GM12872 (cell line): ENCODE measurements at regions not wholly inside any gene's neighbourhood (a gene's known extent, or its start where the extent isn't known, plus 50 kb on each side); places are given as distances from the start of the nearest gene placed in this dataset.

Experiments
- TF ChIP-seq, protein P1 (sequence below): IDR thresholded peaks from 3 replicates; pipeline ENCODE4 v1.5.1; 2011; ENCODE audit warnings: low read depth, mild to moderate bottlenecking, low read length, moderate library complexity; ENCODE audit not compliant: insufficient read depth

DNA sequence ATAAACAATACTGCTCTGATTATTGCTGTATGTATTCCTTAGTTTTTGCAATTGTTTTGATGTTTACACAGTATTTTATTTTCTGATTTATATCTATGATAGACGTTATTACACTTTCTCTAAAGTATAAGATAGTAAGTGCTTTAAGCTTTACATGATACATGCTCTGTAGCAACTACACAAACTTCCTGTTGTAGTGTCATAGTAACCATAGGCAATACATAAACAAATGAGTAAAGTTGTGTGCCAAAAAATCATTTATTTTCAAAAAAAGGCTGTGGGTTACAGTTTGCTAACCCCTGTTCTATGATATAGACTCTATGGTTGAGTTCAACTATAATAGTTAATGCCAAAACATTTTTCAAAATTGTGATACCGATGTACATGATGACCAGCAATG lies 1156.4 kb downstream of the AMY1C start:
- TF ChIP-seq, protein P1, sequence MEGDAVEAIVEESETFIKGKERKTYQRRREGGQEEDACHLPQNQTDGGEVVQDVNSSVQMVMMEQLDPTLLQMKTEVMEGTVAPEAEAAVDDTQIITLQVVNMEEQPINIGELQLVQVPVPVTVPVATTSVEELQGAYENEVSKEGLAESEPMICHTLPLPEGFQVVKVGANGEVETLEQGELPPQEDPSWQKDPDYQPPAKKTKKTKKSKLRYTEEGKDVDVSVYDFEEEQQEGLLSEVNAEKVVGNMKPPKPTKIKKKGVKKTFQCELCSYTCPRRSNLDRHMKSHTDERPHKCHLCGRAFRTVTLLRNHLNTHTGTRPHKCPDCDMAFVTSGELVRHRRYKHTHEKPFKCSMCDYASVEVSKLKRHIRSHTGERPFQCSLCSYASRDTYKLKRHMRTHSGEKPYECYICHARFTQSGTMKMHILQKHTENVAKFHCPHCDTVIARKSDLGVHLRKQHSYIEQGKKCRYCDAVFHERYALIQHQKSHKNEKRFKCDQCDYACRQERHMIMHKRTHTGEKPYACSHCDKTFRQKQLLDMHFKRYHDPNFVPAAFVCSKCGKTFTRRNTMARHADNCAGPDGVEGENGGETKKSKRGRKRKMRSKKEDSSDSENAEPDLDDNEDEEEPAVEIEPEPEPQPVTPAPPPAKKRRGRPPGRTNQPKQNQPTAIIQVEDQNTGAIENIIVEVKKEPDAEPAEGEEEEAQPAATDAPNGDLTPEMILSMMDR, result no peak

DNA sequence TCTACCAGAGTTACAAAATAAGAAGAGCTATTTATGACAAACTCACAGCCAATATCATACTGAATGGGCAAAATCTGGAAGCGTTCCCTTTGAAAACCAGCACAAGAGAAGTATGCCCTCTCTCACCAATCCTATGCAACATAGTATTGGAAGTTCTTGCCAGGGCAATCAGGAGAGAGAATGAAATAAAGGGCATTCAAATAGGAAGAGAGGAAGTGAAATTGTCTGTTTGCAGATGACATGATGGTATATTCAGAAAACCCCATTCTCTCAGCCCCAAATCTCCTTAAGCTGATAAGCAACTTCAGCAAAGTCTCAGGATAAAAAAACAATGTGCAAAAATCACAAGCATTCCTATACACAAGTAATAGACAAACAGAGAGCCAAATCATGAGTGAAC lies 1169.5 kb downstream of the AMY1C start:
- TF ChIP-seq, protein P1, result no peak

DNA sequence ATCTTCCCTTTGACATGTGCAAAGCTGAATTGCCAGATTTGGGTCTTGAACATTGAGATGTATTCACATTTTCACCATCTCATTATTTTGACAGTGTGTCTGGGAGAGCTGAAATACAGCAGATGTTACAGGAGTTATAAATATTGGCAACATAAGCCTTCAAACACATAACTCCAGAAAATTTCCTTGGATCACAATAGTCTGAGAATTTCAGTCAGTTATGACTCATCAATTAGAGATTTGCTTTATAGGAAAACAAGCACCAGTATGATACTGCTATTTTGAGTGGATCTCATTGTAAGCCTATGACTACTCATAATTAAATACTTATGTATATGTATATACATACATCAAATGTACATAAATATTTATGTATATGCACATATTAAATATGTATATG lies 1171.8 kb downstream of the AMY1C start:
- TF ChIP-seq, protein P1, result no peak

DNA sequence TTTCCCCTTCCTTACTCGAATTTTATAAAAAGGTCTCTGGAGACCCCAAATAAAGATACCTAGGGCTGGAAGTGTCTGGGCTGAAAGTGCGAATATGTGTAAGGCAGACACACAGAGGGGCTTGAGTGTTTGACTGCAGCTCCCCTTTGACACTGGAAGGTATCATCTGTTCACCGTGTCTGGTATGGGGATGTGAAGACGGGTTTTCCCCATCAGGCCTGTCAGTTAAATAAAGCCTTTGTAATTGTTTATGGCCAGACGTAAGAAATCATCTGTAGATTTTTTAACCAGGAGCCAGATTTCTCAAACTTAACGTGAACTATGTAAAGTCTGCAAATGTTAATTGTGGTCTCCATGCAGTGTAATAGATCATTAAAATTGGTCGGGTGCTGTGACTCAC lies 1173.4 kb downstream of the AMY1C start:
- TF ChIP-seq, protein P1, result no peak

DNA sequence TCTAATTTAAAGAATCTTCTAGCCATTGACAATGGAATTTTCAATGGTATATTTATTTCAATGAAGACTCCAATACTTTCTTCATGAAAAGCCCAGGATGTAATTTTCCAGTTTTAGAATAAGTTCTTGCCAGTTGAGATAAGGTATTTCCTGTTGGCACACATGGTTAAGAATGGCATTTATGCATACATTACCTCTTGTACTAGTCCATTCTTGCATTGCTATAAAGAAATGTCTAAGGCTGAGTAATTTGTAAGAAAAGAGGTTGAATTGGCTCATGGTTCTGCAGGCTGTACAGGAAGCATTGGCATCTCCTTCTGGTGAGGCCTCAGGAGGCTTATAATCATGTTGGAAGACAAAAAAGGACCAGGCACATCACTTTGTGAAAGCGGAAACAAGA lies 1179.6 kb downstream of the AMY1C start:
- TF ChIP-seq, protein P1, result no peak

DNA sequence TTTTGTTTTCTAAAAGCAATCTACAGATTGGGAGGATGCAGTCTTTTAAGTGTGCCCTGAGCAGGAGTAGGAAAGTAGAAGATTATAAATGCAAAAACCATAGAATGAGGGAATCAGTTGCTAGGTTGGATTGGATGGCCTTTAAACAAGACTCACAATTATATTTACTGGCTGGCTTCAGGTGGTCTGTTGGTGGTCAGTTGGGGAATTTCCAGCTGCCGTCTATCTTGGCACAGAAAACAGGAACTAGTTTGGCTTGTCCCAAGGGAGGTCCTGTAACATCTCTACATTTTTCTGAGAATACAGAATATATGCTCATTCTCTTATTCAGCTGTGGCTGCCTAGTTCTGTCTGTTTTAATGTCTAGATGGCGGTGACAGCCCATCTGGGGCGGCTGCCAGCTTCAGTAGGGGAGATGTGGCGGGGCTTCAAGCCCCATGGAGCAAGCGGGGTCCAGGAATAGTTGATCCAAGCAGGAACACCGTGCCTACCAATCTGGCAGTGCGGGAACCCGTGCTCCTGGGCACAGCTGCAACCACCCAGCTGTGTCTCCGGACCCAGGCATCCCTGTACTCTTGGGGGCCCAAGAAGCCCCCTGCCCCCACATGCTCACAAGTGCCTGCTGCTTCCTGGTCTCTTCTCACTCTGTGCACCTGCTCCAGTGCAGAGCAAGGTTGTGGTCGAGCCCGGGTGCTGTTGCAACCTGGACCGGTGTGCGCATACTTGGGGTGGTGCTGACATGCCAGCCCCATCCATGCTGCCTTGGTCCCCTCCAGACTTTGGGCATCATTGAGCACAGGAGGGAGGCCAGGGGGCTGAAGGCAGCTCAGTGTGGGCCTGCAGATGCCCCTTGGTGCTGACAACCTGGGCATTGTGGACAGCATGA lies 1182.6 kb downstream of the AMY1C start:
- TF ChIP-seq, protein P1, result no peak

DNA sequence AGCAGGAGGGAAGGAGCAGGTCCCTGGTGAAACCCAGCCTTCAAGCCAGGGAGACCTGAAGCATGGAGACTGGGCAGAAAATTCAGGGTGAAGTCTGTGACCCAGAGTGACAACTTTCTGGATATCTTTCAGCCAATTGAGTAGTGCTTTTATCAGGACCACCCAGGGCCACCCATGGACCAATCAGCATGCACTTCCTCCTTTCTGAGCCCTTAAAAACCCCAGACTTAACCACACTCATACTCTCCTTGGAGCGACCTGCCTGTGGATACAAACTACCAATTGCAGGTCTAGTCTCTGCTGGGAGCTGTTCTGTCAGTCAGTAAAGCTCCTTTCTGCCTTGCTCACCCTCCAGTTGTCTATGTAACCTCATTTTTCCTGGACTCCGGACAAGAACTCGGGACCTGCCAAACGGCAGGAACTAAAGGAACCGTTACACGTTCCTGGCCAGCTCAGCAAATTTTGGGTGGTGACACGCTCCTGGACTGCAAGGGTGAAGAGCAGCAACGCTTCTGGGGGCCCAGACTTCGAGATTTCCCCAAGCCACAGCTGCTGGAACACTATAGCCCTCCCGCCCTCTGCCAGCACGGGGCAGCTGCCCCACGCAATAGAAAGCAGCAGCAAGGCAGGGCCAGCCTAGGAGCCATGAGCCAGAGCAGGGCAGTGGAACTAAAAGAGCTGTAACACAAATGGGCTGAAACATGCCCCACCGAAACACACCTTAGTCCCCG lies 1183.4 kb downstream of the AMY1C start:
- TF ChIP-seq, protein P1, result no peak
